ENCODE measurements at regions not wholly inside any gene's neighbourhood (a gene's known extent, or its start where the extent isn't known, plus 50 kb on each side); places are given as distances from the start of the nearest gene placed in this dataset.

DNA sequence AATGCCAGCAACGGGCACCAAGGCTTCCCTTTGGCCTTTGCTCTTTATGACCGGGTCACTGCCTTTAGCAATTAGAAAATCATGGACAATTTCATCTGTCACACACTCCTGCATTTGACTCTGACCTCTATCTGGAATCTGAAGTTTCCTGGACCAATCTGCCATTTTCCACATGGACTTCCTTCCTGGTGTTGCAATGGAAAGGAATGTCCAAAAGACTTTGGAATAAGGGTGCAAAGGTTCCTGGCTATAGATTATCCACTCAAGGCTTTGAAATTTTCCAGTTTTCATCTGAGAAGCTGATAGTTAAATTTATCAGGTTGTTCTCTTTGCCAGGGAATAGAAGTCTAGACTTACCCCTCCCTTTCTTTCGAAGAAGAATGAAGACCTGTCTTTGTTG lies 523.1 kb upstream of the ZNF462 start:
- no peak for DNase-seq

DNA sequence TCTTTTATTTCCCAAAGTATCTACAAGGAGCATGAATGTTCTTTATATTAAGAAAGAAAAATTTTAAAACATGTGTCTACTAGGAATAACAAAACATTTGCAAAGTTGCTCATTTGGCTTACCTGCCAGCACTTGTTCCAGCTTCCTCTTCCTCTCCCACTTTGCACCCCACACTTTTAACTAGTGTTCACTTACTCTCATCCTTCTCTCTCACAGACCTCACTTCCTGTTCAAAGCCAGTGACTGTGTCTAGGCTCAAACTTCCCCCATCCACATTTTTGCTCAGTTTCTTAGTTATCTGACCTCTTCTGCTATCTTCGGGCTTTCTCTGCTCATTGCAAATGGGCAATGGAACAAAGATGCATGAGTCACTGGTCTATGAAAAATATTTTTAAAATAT lies 512.2 kb upstream of the ZNF462 start:
- no peak for DNase-seq

DNA sequence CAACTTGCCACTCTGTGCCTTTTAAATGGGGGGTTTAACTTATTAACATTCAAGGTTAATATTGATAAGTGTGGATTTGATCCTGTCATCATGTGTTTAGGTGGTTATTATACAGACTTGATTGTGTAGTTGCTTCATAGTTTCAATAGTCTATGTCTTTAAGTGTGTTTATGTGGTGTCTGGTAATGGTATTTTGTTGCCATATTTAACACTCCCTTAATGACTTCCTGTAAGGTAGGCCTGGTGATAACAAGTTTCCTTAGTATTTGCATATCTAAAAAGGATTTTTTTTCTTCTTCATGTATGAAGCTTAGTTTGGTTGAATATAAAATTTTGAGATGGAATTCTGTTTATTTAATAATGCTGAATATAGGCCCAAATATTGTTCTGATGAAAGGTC lies 506.0 kb upstream of the ZNF462 start:
- no peak for DNase-seq

DNA sequence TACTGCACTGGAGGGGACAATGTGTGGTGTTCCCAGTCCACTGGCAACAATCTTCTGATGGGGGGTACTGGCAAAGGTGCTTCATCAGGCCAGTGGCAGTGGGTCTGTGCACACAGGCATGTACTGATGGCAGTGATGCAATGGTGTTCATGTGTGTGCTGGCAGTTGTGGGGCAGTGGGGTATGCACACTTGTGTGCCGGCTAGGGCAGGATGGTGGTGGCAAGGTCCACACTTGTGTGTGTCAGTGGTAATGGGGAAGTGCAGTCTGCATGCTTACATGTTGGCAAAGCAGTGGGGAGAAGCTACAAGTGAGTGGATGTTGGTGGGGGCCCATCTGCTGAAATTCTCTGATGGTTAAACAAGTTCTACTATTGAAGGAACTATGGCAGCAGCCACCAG lies 504.6 kb upstream of the ZNF462 start:
- DNase-seq: no peak

DNA sequence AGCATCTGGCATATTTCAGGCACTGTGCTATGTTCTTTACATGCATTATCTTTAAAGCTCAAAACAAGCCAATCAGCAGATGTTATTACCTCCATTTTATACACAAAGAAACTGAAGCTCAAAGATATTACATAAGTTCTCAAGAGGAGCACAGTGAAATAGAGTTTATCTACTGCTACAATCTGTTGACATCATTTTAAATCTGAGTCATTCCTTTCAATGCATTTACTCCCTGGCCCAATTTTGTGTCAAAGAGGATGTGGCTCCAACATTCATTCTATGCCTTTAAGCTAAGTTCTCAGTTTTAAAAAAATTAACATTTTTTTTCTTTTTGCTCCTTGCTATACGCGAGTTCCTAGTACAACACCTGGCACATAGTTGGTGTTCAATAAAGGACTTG lies 486.3 kb upstream of the ZNF462 start:
- no peak for DNase-seq

DNA sequence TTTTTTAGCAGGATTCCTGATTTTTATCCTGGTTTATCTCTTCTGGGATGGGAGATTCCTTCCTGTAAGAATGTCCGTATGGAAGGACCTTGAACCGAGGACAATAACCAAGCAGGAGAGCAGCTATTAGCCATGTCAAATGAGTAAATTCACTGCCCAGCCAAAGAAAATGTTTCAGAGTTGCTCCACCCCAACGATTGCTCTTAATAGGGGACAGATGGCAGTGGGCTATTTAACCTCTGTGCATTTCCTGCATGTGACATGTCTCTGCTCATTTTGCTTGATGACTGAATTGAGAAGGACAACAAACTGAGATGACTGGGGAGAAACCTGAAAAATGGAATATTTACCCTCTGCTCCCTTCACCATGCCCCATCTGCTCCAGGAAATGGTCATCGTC lies 479.9 kb upstream of the ZNF462 start:
- DNase-seq: no peak

DNA sequence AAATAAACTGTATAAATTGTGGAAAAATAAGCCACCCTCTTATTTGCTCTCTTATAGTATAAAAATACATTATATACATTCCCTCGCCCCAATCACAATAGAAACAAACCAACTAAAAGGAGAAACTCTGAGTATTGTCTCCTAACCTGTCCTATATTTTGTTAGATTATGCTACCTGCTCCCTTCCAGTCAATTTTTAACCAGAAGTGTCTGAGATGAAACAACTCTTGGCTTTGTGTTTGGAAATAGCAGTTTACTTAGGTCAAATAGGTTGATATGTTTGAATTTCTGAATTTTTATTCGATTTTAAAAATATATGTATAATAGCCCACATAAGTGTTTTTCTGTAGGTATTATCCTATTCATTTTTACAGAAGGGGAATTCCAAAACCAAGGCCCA lies 475.0 kb upstream of the ZNF462 start:
- DNase-seq: no peak

DNA sequence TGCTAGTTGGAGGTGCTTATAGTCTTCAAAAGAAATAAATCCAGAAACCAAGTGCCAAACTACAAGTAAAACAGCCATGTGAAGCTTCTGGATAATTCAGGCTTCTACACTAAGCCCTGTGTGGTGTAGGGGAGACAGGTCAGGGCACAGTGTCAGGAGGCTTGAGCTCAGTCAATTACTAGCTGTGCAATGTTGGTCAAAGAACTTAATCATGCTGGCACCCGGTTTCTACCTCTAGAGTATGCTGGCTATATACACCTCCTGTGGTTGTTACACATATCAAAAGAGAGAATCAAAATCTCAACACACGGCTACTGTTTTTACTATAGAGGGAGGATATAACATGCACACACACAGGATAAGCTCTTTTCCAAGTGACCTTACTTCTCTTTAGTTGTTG lies 469.7 kb upstream of the ZNF462 start:
- no peak for DNase-seq

DNA sequence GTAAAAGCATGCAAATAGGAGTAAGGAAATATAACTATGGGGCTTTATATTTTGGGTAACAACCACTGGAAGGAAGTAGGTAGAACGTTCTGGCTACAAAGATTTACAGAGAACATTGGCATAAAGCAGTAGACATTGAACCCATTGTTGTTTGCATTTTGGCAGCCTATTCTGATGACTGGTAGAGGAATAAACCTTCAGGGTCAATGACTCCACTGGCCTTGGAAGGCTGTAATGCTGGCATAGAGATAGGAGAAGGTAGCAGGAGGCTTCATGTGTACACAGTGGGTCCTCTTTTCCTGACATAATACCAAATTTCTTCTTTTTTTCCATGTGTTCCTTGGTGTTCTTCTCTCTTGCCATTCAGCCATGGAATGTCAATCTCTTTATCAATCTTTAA lies 462.8 kb upstream of the ZNF462 start:
- DNase-seq: no peak

DNA sequence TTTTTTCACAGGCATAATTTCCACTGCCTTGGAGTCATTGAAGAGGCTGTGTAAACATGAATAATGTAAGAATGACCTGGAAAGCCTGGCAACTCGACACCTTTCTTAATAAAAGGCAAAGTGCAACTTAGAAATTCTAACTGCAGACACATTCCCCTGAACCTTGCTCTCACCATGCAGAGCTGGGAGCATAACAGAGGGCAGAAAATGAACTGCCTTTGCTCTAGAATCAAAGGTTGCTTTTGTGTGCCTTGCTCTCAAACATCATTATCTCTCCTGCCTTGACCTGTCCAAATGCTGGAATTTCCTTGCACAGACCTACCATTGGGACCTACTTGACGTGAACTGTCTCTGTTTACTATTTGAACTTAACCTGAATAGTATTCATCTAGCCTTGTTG lies 462.0 kb upstream of the ZNF462 start:
- no peak for DNase-seq

DNA sequence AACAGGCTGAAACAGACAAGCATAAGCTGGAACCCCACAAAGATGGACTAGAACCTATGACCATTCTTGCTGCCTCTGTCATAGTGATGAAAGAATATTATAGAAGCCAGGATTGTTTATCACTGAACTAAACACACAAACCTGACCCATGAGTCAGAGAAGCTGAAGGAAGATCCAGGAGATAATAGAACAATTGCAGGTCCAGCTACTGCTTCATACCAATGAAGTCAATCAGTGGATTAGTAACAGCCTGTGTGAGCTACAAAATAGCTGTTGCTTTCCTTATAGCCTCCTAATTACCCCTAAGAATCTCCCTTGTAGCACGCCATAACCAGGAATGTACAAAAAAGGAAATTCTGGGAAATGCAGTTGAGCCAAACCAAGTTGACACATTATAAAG lies 459.9 kb upstream of the ZNF462 start:
- DNase-seq: no peak

DNA sequence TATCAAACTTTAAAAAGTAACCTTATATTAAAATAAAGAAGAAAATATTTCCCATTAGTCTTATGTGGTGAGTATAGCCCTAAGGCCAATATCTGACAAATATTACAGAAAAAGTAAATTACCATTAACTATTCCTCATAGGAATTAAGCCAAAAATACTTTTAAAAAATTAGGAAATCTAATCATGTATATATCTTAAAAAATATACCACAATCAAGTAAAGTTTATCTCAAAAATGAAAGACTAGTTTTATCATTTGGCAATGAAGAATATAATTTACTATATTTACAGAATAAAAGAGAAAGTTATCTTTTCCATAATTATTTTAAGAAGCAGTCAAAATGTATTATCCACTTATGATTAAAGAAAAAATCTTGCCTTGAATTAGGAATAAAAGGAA lies 458.8 kb upstream of the ZNF462 start:
- DNase-seq: no peak

DNA sequence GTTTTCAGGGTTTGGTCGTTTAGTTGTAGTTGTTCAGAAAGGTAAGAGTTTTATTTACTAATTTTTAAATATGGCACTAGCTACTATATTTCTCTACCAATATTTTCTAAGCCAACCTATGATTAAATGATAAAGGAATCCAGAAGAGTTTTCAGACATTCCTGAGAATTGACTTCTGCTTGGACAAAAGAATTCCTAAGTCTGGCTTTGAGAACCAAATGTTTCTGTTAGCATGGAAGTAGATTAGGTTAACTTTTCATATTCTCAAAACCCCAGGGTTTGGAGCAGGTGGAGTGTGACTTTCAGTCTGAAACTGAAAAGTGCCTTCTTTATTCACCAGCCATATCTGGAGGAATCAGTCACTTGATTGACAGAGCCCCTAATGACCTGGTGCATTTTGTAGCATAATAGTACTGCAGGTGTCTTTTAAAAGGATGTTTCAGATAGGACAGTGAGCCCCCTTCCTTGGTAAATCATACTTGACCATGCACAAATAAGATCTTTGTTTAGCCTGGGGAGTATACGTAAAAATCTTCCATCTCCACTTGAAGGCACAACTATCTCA lies 457.0 kb upstream of the ZNF462 start:
- no peak for DNase-seq

DNA sequence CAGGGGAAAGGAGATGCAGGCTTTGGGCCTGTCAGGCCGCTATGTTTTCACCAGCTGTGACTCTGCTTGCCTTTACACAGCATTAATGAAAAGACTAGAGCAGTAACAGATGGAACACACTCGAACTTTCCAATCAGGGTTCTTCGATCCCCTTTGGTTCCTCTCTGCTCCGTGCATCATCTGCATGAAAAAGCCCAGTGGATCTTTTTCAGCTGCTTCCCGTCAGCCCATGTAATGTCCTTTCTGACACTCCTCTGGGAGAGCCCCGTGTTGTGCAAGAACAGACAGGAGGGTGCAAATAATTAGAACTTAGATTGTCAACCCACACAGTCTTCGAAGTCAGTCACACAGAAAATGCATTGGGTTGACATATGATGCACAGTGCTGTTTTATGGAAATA lies 448.9 kb upstream of the ZNF462 start:
- DNase-seq: no peak

DNA sequence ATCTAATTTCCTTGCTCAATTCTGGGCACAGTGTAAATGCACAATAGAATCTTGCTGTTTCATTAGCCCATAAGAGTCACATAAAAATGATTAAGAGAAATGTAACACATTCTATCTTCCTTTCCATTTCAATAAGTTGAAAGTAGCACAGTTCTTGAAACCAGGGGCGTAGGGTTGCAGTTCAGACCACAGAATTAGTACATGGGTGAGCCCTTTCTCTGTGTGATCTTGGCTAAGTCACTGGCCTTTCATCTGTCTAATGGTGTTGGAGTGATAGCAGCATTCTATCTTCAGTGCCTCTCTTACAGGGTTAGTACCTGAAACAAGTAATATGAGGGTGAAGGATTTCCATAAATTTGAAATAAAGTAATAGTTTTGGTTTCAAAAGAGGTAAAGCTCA lies 445.3 kb upstream of the ZNF462 start:
- DNase-seq: no peak

DNA sequence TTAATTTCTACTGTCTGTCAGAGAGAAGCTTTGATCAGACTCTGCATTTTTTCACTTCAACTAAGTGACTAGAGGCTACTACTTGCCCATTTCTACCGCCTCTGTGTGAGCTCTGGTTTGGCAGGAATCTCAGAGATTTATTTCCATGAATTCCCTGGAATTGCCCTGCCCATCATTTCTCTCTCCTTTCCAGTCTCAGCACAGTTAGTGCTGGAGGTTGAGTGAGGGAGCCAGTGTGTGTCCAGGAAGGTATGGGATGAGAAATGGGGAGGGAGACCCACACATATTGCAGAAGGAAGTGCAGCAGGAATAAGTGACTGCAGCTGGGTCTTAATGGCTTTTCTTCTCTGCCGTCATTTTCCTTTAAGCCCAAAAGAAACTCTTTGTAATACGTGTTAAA lies 443.1 kb upstream of the ZNF462 start:
- no peak for DNase-seq

DNA sequence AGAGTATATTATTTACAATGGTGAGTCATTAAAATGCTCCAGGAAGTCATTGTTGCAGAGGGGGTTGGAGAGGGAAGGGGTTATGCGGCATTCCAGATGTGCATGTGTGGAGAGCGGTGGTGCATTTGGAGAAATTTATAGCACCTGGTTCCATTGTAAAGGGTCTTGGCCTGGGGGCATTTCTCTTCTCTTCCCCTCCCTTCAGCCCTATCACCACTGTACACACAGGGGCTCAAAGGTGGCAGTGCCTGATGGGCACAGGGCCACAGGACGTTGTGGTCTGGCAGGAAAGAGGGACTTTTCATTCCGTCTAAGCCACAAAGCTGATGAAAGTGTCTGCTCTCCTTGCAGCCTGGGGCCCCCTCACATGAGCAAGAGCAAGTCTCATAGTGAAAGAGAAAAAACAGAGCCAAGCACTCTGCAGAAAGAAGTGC lies 442.4 kb upstream of the ZNF462 start:
- DNase-seq: no peak

DNA sequence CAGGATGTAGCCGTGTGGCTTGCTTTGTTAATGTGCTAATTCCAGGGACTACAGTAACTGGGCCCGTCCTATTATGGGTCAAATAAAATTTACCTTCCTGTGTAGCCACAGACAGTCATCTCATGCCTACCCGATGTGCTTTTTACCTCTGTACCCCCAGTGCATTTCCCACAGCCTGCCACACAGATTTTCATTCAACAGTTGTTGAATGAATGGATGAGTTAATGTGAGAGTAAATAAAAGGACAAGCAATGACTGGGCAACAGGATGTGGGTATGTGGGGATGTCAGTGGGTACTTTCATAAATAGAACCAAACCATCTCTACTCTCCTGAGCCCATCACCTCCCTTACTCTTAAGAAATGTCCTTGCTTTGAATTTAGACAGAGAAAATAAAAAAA lies 441.2 kb upstream of the ZNF462 start:
- no peak for DNase-seq

DNA sequence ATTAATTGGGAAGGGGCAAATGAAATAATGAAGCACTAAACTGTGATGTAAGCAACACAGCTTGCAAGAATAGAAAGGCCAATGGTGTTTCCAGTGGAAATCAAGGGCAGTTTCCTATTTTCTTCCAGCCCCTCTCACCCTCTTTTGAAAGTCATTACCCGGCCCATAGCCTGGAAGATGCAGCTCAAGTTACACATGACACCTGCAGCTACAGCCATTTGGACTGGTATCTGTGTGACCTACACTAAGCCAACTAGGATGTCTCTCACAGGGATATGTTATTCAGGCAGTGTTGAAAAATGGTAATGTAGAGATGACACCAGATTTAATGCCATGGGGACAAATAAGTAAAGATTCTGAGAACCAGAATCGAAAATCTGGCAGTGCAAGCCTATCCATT lies 439.4 kb upstream of the ZNF462 start:
- no peak for DNase-seq

DNA sequence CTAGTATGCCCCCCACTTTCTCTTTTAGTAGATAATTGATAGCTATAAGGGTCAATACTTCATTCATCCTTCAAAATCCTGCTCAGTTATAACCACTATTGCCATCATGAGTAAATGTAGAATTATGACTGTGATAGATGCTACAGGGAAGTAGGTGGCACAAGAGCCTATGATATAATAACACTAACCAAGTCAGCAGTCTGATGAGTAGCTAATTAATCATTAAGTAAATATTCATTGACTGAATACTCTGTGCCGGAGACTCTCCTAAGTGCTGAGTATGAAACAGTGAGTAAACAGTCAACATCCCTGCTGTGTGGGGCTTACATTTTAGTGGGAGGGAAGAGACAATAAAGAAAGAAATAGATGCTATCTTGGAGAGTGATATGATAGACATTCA lies 430.3 kb upstream of the ZNF462 start:
- DNase-seq: no peak

DNA sequence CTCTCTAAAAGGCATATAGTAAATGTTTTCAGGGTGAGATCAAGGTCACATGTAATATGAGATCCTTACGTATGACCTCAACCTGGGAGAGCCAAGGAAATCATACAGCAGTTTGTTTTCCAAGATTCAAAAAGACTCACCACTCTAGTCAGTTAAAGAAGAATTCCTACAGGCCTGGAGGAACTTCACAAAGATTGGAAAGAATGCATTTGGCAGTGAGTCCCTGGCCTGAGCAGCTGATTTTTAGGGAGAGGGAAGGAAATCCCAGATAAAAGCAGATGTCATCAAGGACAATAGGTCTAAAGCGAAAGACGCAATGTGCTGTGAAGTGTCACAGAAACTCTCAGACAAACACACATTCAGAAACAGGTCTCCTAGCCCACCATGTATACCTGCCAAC lies 424.0 kb upstream of the ZNF462 start:
- no peak for DNase-seq

DNA sequence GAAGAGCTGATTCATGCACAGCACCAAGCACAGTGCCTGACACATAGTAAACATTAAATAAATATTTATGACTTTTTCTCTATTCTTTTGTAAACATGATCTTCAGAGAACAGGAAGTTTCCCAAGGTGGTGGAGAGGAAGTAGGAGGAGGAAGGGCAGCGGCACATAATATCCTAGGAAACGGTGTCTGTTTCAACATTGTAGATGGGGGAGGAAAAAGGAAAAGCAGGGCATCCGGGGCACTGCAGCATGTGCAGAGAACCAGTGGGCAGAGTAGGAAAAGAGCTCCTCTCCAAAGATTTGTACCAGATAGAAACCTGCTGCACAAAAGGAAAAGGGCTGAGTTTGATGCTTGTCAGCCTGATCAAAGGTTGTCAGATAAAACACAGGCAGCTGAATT lies 421.7 kb upstream of the ZNF462 start:
- no peak for DNase-seq

DNA sequence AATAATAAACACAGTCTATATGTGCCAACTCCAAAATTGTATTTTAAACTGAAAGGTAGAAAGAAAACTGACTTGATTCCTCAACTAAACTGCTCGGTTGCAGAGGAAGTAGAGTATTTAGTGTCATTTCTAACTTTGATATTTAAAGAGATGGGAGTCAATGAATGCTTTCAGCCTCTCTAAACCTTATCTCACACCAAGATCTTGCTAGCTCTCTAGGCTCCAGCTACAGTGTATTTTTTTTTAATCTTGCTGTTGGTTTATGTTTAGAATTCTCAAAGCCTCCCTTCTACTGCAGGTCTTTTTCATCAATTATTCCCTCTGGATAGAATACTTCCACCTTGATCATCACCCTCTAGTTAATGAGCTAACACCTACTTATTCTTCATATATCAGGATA lies 419.4 kb upstream of the ZNF462 start:
- DNase-seq: no peak

DNA sequence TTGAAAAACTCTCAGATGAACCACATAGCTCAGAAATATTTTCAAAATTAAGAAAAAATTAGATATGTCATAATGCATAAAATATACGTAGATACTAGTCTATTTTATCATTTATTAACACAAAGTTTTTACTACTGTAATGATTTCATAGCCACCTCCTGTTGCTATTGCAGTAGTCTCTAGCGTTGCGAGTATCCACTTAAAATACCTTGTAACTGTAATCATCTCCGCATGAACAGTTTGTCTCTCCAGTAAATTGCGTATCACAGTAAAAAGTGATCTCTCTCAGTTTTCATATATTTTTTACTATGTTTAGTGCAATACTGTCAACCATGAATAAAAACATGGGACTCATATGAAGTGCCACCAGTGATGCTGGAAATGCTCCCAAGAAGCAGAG lies 417.9 kb upstream of the ZNF462 start:
- DNase-seq: no peak

DNA sequence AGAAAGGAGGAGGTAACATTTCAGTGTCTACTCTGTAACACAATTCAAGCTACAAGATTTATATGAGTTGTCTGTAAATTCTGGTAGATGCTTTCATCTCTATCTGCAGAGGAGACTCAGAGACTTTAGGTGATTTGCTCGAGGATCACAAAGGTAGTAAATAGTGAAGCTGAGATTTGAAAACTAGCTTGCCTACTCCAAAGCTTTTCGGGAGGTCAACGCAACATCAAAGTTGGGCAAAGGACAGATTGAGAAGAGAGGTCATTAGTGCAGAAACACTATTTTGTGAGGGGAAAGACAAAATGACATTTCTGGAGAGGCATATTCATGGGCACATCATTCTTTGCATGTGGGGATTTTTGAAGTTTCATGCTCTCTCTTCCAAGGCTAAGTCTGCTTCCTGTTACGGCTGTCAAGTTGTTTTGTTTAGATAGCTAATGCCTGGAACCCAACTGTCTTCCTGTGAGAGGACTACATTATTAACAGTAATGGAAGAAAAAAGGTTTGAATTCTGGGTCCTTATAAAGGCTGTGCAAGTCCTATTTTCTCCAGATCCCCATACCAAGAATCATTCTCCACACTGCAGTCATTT lies 413.5 kb upstream of the ZNF462 start:
- no peak for DNase-seq

DNA sequence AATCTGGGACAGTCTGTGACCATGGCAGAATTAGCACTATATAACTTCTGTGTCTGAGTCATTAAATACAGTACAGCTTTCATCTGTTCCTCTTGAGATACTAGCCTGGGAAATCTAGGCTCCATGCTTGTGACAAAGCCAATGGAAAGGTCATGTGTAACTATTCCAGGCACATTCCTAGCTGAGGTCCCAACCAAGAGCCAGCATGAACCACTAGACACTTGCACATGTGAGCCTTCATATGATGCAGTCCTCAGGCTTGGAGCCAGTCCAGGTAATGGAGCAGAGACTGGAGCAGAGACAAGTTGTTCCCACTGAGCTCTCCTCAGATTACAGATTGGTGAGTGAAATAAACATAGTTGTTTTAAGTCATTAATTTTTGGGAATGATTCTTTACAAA lies 412.4 kb upstream of the ZNF462 start:
- DNase-seq: no peak
